Skeletal muscle tissue (tissue), 3 donors: ENCODE measurements at regions not wholly inside any gene's neighbourhood (a gene's known extent, or its start where the extent isn't known, plus 50 kb on each side); places are given as distances from the start of the nearest gene placed in this dataset.

Source experiments
- H3K27ac ChIP-seq: one replicate; pipeline ENCODE4 v1.7.0; 2013; ENCODE audit warnings: mild to moderate bottlenecking, low read depth, low read length, inconsistent platforms
- H3K27me3 ChIP-seq, 3 donors: one replicate each; pipeline ENCODE4 v1.7.0; 2013; ENCODE audit warnings: low read length in 3 of 3; ENCODE audit not compliant: control insufficient read depth in 3 of 3, insufficient read depth in 3 of 3
- H3K36me3 ChIP-seq, 3 donors: one replicate each; pipeline ENCODE4 v1.7.0; 2013; ENCODE audit warnings: low read length in 3 of 3; ENCODE audit not compliant: control insufficient read depth in 3 of 3, insufficient read depth in 3 of 3
- H3K4me1 ChIP-seq, 3 donors: one replicate each; pipeline ENCODE4 v1.7.0; 2013; ENCODE audit warnings: low read length in 3 of 3, mild to moderate bottlenecking in 3 of 3; ENCODE audit not compliant: control insufficient read depth in 3 of 3, insufficient read depth in 3 of 3
- H3K4me3 ChIP-seq, 3 donors: one replicate each; pipeline ENCODE4 v1.7.0; 2013; ENCODE audit warnings: low read length in 3 of 3
- H3K9ac ChIP-seq, 3 donors: one replicate each; pipeline ENCODE4 v1.7.0; 2013; ENCODE audit warnings: low read length in 3 of 3, mild to moderate bottlenecking in 3 of 3, moderate library complexity in 2 of 3, low read depth in 1 of 3
- H3K9me3 ChIP-seq, 3 donors: one replicate each; pipeline ENCODE4 v1.7.0; 2013; ENCODE audit warnings: low read length in 3 of 3; ENCODE audit not compliant: control insufficient read depth in 3 of 3
- donor health status: Osteomylitis.

GRCh38 chr4:24322511-24322910, 261.8 kb downstream of the DHX15 start:
- no peaks in the 10 kb centered on the region for H3K36me3 ChIP-seq
- peaks cover 3 to 11% (median 8%) of the 10 kb centered on the region in 3 donors for H3K4me1 ChIP-seq
- no peak overlapping the region for H3K4me3 ChIP-seq
- no peak overlapping the region for H3K27ac ChIP-seq
- H3K9ac ChIP-seq, result no peak overlapping the region
- H3K9me3 ChIP-seq, result no peaks in the 10 kb centered on the region
- H3K27me3 ChIP-seq, result no peaks in the 10 kb centered on the region

GRCh38 chr4:24321616-24322015, 262.7 kb downstream of the DHX15 start:
- Histone ChIP-seq H3K27me3 (no peaks in the 10 kb centered on the region), H3K9me3 (no peaks in the 10 kb centered on the region), H3K36me3 (no peaks in the 10 kb centered on the region), H3K4me3 (no peak overlapping the region), H3K4me1 (peaks cover 3 to 11% (median 8%) of the 10 kb centered on the region in 3 donors), H3K9ac (no peak overlapping the region), H3K27ac (no peak overlapping the region)

- no peaks in the 10 kb centered on the region for H3K27me3 ChIP-seq
- H3K9me3 ChIP-seq, result no peaks in the 10 kb centered on the region
- H3K9ac ChIP-seq, result no peak overlapping the region
- no peaks in the 10 kb centered on the region for H3K36me3 ChIP-seq
- H3K4me1 ChIP-seq, result peaks cover 3 to 11% (median 8%) of the 10 kb centered on the region in 3 donors
- no peak overlapping the region for H3K27ac ChIP-seq
- no peak overlapping the region for H3K4me3 ChIP-seq
These were observed 263.2 kb downstream of the DHX15 start for GRCh38 chr4:24321131-24321530.

GRCh38 chr4:24319387-24319786, 265.0 kb downstream of the DHX15 start:
- H3K4me1 ChIP-seq, result peaks cover 3 to 11% (median 8%) of the 10 kb centered on the region in 3 donors
- no peak overlapping the region for H3K9ac ChIP-seq
- no peak overlapping the region for H3K27ac ChIP-seq
- no peaks in the 10 kb centered on the region for H3K27me3 ChIP-seq
- no peaks in the 10 kb centered on the region for H3K9me3 ChIP-seq
- H3K4me3 ChIP-seq, result no peak overlapping the region
- no peaks in the 10 kb centered on the region for H3K36me3 ChIP-seq

GRCh38 chr4:24315056-24315455, 269.3 kb downstream of the DHX15 start:
- Histone ChIP-seq H3K4me3 (no peak overlapping the region), H3K9ac (no peak overlapping the region), H3K27me3 (no peaks in the 10 kb centered on the region), H3K9me3 (no peaks in the 10 kb centered on the region), H3K36me3 (no peaks in the 10 kb centered on the region), H3K4me1 (peaks cover 0 to 4% (median 0%) of the 10 kb centered on the region in 3 donors), H3K27ac (no peak overlapping the region)

GRCh38 chr4:24312261-24312913, 272.0 kb downstream of the DHX15 start:
- no peaks in the 10 kb centered on the region for H3K4me1 ChIP-seq
- H3K36me3 ChIP-seq, result no peaks in the 10 kb centered on the region

GRCh38 chr4:24303926-24304325, 280.4 kb downstream of the DHX15 start:
- Histone ChIP-seq H3K4me3 (no peak overlapping the region), H3K27me3 (no peaks in the 10 kb centered on the region), H3K4me1 (no peaks in the 10 kb centered on the region), H3K9ac (no peak overlapping the region), H3K36me3 (no peaks in the 10 kb centered on the region), H3K27ac (no peak overlapping the region), H3K9me3 (no peaks in the 10 kb centered on the region)

More at GRCh38 chr4:24312261-24312913, 272.0 kb downstream of the DHX15 start:
- Histone ChIP-seq H3K4me3 (no peak overlapping the region), H3K27ac (no peak overlapping the region), H3K27me3 (no peaks in the 10 kb centered on the region), H3K9ac (no peak overlapping the region), H3K9me3 (no peaks in the 10 kb centered on the region)

- no peaks in the 10 kb centered on the region for H3K4me1 ChIP-seq
- no peak overlapping the region for H3K4me3 ChIP-seq
- no peaks in the 10 kb centered on the region for H3K9me3 ChIP-seq
- H3K9ac ChIP-seq, result no peak overlapping the region
- H3K36me3 ChIP-seq, result no peaks in the 10 kb centered on the region
- no peaks in the 10 kb centered on the region for H3K27me3 ChIP-seq
- no peak overlapping the region for H3K27ac ChIP-seq
These were observed 285.4 kb downstream of the DHX15 start for GRCh38 chr4:24298911-24299310.

- Histone ChIP-seq H3K27me3 (no peaks in the 10 kb centered on the region), H3K4me1 (no peaks in the 10 kb centered on the region), H3K9me3 (no peaks in the 10 kb centered on the region), H3K9ac (no peak overlapping the region), H3K36me3 (no peaks in the 10 kb centered on the region), H3K4me3 (no peak overlapping the region), H3K27ac (no peak overlapping the region)
These were observed 297.3 kb downstream of the DHX15 start for GRCh38 chr4:24287096-24287495.

GRCh38 chr4:24285759-24286158, 298.6 kb downstream of the DHX15 start:
- H3K4me1 ChIP-seq, result no peaks in the 10 kb centered on the region
- no peaks in the 10 kb centered on the region for H3K36me3 ChIP-seq
- no peak overlapping the region for H3K27ac ChIP-seq
- no peak overlapping the region for H3K9ac ChIP-seq
- no peak overlapping the region for H3K4me3 ChIP-seq
- H3K27me3 ChIP-seq, result no peaks in the 10 kb centered on the region
- no peaks in the 10 kb centered on the region for H3K9me3 ChIP-seq
